G401 (cell line): ENCODE measurements at regions not wholly inside any gene's neighbourhood (a gene's known extent, or its start where the extent isn't known, plus 50 kb on each side); places are given as distances from the start of the nearest gene placed in this dataset.

Experiments
- DNase-seq: peaks from one replicate; pipeline ENCODE4 v3.0.0-alpha.2; 2015; ENCODE audit warnings: low spot score
- in situ Hi-C: cut with HindIII; loops from 2 replicates; pipeline ENCODE4 v1.10.0; 2016; ENCODE audit warnings: low sequenced_read_pairs, mixed read lengths

- in situ Hi-C loops, result no loop called here
- DNase-seq, result no peak
Measured at GRCh38 chr2:120570001-120570400, 165.7 kb upstream of the GLI2 start.

GRCh38 chr2:120570546-120570945, 165.1 kb upstream of the GLI2 start:
- in situ Hi-C loops, result no loop called here
- DNase-seq, result no peak

GRCh38 chr2:120571015-120571728, 164.5 kb upstream of the GLI2 start:
- in situ Hi-C loops, result no loop called here
- no peak for DNase-seq

- in situ Hi-C loops, result no loop called here
- DNase-seq, result no peak
Measured at GRCh38 chr2:120572226-120572625, 163.4 kb upstream of the GLI2 start.

- no peak for DNase-seq
- in situ Hi-C loops, result no loop called here
Measured at GRCh38 chr2:120574620-120575019, 161.0 kb upstream of the GLI2 start.

GRCh38 chr2:120575966-120576365, 159.7 kb upstream of the GLI2 start:
- in situ Hi-C loops, result no loop called here

GRCh38 chr2:120576509-120577474, 158.9 kb upstream of the GLI2 start:
- DNase-seq, result no peak
- in situ Hi-C loops, result no loop called here

More at GRCh38 chr2:120575966-120576365, 159.7 kb upstream of the GLI2 start:
- DNase-seq, result no peak

GRCh38 chr2:120577721-120578295, 157.9 kb upstream of the GLI2 start:
- in situ Hi-C loops, result no loop called here
- no peak for DNase-seq

- in situ Hi-C loops, result no loop called here
- no peak for DNase-seq
Measured at GRCh38 chr2:120578576-120579352, 156.9 kb upstream of the GLI2 start.

GRCh38 chr2:120579916-120580685, 155.6 kb upstream of the GLI2 start:
- in situ Hi-C loops, result no loop called here
- DNase-seq, result peak; percentile 9

GRCh38 chr2:120580709-120581108, 155.0 kb upstream of the GLI2 start:
- in situ Hi-C loops, result no loop called here
- DNase-seq, result no peak

GRCh38 chr2:120583121-120583520, 152.5 kb upstream of the GLI2 start:
- DNase-seq, result no peak
- in situ Hi-C loops, result no loop called here

- in situ Hi-C loops, result no loop called here
- DNase-seq, result no peak
Measured at GRCh38 chr2:120583851-120584570, 151.7 kb upstream of the GLI2 start.

- in situ Hi-C loops, result no loop called here
- no peak for DNase-seq
Measured at GRCh38 chr2:120586507-120587278, 149.0 kb upstream of the GLI2 start.

- no peak for DNase-seq
- in situ Hi-C loops, result no loop called here
Measured at GRCh38 chr2:120587279-120587996, 148.2 kb upstream of the GLI2 start.

GRCh38 chr2:120587997-120588336, 147.7 kb upstream of the GLI2 start:
- no peak for DNase-seq
- in situ Hi-C loops, result no loop called here
